HEK293T (cell line): ENCODE measurements at regions not wholly inside any gene's neighbourhood (a gene's known extent, or its start where the extent isn't known, plus 50 kb on each side); places are given as distances from the start of the nearest gene placed in this dataset.

Experiments
- BHLHE40 ChIP-seq: fragments of 450-650 bp; IDR thresholded peaks from 2 replicates; pipeline ENCODE4 v1.6.1; 2016; ENCODE audit warnings: mild to moderate bottlenecking, moderate library complexity, borderline replicate concordance
- CTBP1 ChIP-seq: fragments of 450-650 bp; IDR thresholded peaks from 2 replicates; pipeline ENCODE4 v1.6.1; 2016; ENCODE audit warnings: borderline replicate concordance
- ELF4 ChIP-seq: fragments of 450-650 bp; IDR thresholded peaks from 2 replicates; pipeline ENCODE4 v1.6.1; 2017; ENCODE audit warnings: antibody characterized with exemption
- FOXK2 ChIP-seq: fragments of 450-650 bp; IDR thresholded peaks from 2 replicates; pipeline ENCODE4 v1.6.1; 2016; ENCODE audit warnings: mild to moderate bottlenecking
- FOXM1 ChIP-seq: fragments of 450-650 bp; IDR thresholded peaks from 2 replicates; pipeline ENCODE4 v1.6.1; 2017; ENCODE audit warnings: mild to moderate bottlenecking, borderline replicate concordance
- HDGF ChIP-seq: fragments of 450-650 bp; IDR thresholded peaks from 2 replicates; pipeline ENCODE4 v1.6.1; 2017; ENCODE audit warnings: antibody characterized with exemption, borderline replicate concordance
- L3MBTL2 ChIP-seq: fragments of 450-650 bp; conservative IDR thresholded peaks from 2 replicates; pipeline ENCODE4 v1.6.1; 2016; ENCODE audit warnings: mild to moderate bottlenecking
- NFRKB ChIP-seq: fragments of 450-650 bp; IDR thresholded peaks from 2 replicates; pipeline ENCODE4 v1.6.1; 2016; ENCODE audit warnings: mild to moderate bottlenecking, moderate library complexity
- SP1 ChIP-seq: fragments of 450-650 bp; IDR thresholded peaks from 2 replicates; pipeline ENCODE4 v1.6.1; 2017
- SUZ12 ChIP-seq: fragments of 450-650 bp; IDR thresholded peaks from 2 replicates; pipeline ENCODE4 v1.6.1; 2016; ENCODE audit warnings: mild to moderate bottlenecking
- TARDBP ChIP-seq: fragments of 450-650 bp; IDR thresholded peaks from 2 replicates; pipeline ENCODE4 v1.6.1; 2016
- ZNF384 ChIP-seq: fragments of 450-650 bp; IDR thresholded peaks from 2 replicates; pipeline ENCODE4 v1.6.1; 2016
- TF ChIP-seq, protein P1 (sequence below): fragments of 450-650 bp; IDR thresholded peaks from 2 replicates; pipeline ENCODE4 v1.6.1; 2016

DNA sequence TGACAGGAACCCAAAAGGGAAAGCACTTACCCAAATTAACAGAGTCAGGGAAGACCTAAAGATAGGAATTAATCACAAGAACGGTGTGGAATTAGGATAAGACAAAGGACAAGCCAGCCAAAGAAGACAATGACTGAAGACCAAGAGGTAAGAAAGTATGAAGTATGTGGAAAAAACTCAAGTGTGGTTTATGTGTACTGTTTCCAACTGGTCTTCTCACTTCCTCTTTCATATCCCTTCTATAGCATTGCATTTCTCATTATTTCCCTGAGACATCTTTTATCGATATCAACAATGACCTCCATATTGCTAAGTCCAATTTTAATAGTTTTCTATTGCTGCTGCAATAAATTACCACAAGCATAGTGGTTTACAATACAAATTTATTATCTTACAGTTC, 313.5 kb upstream of the SLC39A10 start:
- TF ChIP-seq L3MBTL2, result no peak
- no peak for TF ChIP-seq TARDBP
- TF ChIP-seq CTBP1, result no peak
- no peak for TF ChIP-seq BHLHE40
- no peak for TF ChIP-seq FOXK2
- TF ChIP-seq ELF4, result no peak
- no peak for TF ChIP-seq FOXM1
- no peak for TF ChIP-seq SP1
- TF ChIP-seq, protein P1, sequence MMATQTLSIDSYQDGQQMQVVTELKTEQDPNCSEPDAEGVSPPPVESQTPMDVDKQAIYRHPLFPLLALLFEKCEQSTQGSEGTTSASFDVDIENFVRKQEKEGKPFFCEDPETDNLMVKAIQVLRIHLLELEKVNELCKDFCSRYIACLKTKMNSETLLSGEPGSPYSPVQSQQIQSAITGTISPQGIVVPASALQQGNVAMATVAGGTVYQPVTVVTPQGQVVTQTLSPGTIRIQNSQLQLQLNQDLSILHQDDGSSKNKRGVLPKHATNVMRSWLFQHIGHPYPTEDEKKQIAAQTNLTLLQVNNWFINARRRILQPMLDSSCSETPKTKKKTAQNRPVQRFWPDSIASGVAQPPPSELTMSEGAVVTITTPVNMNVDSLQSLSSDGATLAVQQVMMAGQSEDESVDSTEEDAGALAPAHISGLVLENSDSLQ, result no peak
- TF ChIP-seq NFRKB, result no peak
- TF ChIP-seq SUZ12, result no peak
- TF ChIP-seq HDGF, result no peak
- TF ChIP-seq ZNF384, result no peak
